Astrocyte (in vitro differentiated cells and primary cell): ENCODE measurements at regions not wholly inside any gene's neighbourhood (a gene's known extent, or its start where the extent isn't known, plus 50 kb on each side); places are given as distances from the start of the nearest gene placed in this dataset.

Experiments used
- DNase-seq: peaks from one replicate; pipeline ENCODE4 v3.0.0-alpha.2; 2010; ENCODE audit warnings: low read depth
- FAIRE-seq: peaks from 2 replicates; lab custom pipeline; 2011; peaks lifted over from hg19 to GRCh38; lab: Jason Lieb, UNC
- H2AFZ ChIP-seq: 2 replicates; pipeline ENCODE4 v1.6.0; 2012; ENCODE audit warnings: low read depth, low read length, inconsistent platforms
- H3K27ac ChIP-seq: 2 replicates; pipeline ENCODE4 v1.5.1; 2011; ENCODE audit warnings: low read depth, low read length, inconsistent platforms
- H3K27me3 ChIP-seq: 2 replicates; pipeline ENCODE4 v1.6.0; 2011; ENCODE audit warnings: low read length, inconsistent platforms; ENCODE audit not compliant: insufficient read depth
- H3K36me3 ChIP-seq: 2 replicates; pipeline ENCODE4 v1.5.1; 2011; ENCODE audit warnings: low read length, inconsistent platforms; ENCODE audit not compliant: insufficient read depth
- H3K4me1 ChIP-seq: 2 replicates; pipeline ENCODE4 v1.5.1; 2011; ENCODE audit warnings: low read length, inconsistent platforms; ENCODE audit not compliant: insufficient read depth
- H3K4me2 ChIP-seq: 2 replicates; pipeline ENCODE4 v1.6.0; 2012; ENCODE audit warnings: low read length, inconsistent platforms
- H3K4me3 ChIP-seq: 2 replicates; pipeline ENCODE4 v1.5.1; 2011; ENCODE audit warnings: low read depth, mild to moderate bottlenecking, low read length, inconsistent platforms; ENCODE audit not compliant: insufficient read depth
- H3K79me2 ChIP-seq: 2 replicates; pipeline ENCODE4 v1.6.0; 2012; ENCODE audit warnings: mild to moderate bottlenecking, low read length, inconsistent platforms; ENCODE audit not compliant: insufficient read depth
- H3K9ac ChIP-seq: 2 replicates; pipeline ENCODE4 v1.6.0; 2012; ENCODE audit warnings: mild to moderate bottlenecking, low read length, inconsistent platforms
- H3K9me3 ChIP-seq: 2 replicates; pipeline ENCODE4 v1.5.1; 2012; ENCODE audit warnings: low read depth, mild to moderate bottlenecking, low read length, inconsistent platforms; ENCODE audit not compliant: insufficient read depth
- H4K20me1 ChIP-seq: 2 replicates; pipeline ENCODE4 v1.6.0; 2012; ENCODE audit warnings: low read length, inconsistent platforms; ENCODE audit not compliant: insufficient read depth
- H3K27ac Mint-ChIP-seq: one replicate; pipeline ENCODE4 v1.8.0; 2021; ENCODE audit warnings: mild to moderate bottlenecking, mixed read lengths; ENCODE audit not compliant: unreplicated experiment
- H3K27me3 Mint-ChIP-seq: one replicate; pipeline ENCODE4 v1.8.0; 2021; ENCODE audit warnings: low read depth, mixed read lengths; ENCODE audit not compliant: unreplicated experiment
- H3K36me3 Mint-ChIP-seq: one replicate; pipeline ENCODE4 v1.8.0; 2021; ENCODE audit warnings: low read depth, mixed read lengths; ENCODE audit not compliant: unreplicated experiment
- H3K4me1 Mint-ChIP-seq: one replicate; pipeline ENCODE4 v1.8.0; 2021; ENCODE audit warnings: low read depth, mixed read lengths; ENCODE audit not compliant: unreplicated experiment
- H3K4me3 Mint-ChIP-seq: one replicate; pipeline ENCODE4 v1.8.0; 2021; ENCODE audit warnings: mild to moderate bottlenecking, moderate library complexity, mixed read lengths; ENCODE audit not compliant: unreplicated experiment
- H3K9me3 Mint-ChIP-seq: one replicate; pipeline ENCODE4 v1.8.0; 2021; ENCODE audit warnings: mild to moderate bottlenecking, mixed read lengths; ENCODE audit not compliant: unreplicated experiment
- EZH2 ChIP-seq: IDR thresholded peaks from 2 replicates; pipeline ENCODE4 v1.6.1; 2012; ENCODE audit warnings: mild to moderate bottlenecking, low read length, inconsistent platforms; ENCODE audit not compliant: insufficient read depth
- TF ChIP-seq, protein P1 (sequence below): IDR thresholded peaks from 2 replicates; pipeline ENCODE4 v1.5.1; 2011; ENCODE audit warnings: low read depth, mild to moderate bottlenecking, inconsistent platforms, low read length, moderate library complexity; ENCODE audit not compliant: insufficient read depth

DNA sequence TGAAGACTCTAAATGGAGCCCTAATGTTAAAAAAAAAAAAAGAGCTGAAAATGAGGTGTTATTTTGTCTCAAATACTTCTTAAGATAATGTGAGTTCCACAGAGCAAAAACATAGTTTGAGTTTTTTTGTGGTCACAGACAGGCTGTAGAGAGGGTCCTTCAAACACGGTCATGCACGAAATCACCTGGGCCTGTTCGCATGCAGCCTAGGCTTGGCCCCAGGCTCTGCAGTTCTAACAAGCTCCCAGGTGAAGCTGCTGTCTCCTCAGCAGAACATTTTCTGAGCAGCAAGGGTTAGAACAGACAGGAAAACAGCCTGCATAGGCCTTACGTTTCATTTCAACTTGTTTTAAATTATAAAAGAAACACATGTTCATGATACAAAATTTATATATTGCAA, 65.4 kb upstream of the TBPL2 start:
- no peak overlapping the region for H3K27ac ChIP-seq
- TF ChIP-seq, protein P1, sequence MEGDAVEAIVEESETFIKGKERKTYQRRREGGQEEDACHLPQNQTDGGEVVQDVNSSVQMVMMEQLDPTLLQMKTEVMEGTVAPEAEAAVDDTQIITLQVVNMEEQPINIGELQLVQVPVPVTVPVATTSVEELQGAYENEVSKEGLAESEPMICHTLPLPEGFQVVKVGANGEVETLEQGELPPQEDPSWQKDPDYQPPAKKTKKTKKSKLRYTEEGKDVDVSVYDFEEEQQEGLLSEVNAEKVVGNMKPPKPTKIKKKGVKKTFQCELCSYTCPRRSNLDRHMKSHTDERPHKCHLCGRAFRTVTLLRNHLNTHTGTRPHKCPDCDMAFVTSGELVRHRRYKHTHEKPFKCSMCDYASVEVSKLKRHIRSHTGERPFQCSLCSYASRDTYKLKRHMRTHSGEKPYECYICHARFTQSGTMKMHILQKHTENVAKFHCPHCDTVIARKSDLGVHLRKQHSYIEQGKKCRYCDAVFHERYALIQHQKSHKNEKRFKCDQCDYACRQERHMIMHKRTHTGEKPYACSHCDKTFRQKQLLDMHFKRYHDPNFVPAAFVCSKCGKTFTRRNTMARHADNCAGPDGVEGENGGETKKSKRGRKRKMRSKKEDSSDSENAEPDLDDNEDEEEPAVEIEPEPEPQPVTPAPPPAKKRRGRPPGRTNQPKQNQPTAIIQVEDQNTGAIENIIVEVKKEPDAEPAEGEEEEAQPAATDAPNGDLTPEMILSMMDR = no peak
- TF ChIP-seq EZH2 = no peak
- no peaks in the 10 kb centered on the region for H3K27me3 ChIP-seq
- H3K36me3 ChIP-seq = no peaks in the 10 kb centered on the region
- H3K4me1 ChIP-seq = no peaks in the 10 kb centered on the region
- no peak overlapping the region for H3K4me2 ChIP-seq
- no peak overlapping the region for H2AFZ ChIP-seq
- no peaks in the 10 kb centered on the region for H3K9me3 ChIP-seq
- H3K27me3 Mint-ChIP-seq = no peaks in the 10 kb centered on the region
- H4K20me1 ChIP-seq = no peaks in the 10 kb centered on the region
- no peaks in the 10 kb centered on the region for H3K36me3 Mint-ChIP-seq
- no peak overlapping the region for H3K27ac Mint-ChIP-seq
- H3K4me1 Mint-ChIP-seq = no peaks in the 10 kb centered on the region
- no peaks in the 10 kb centered on the region for H3K79me2 ChIP-seq
- H3K4me3 ChIP-seq = no peak overlapping the region
- peaks cover 1% of the 10 kb centered on the region for H3K9me3 Mint-ChIP-seq
- no peak overlapping the region for H3K4me3 Mint-ChIP-seq
- FAIRE-seq = no peak
- no peak overlapping the region for H3K9ac ChIP-seq
- DNase-seq = no peak

DNA sequence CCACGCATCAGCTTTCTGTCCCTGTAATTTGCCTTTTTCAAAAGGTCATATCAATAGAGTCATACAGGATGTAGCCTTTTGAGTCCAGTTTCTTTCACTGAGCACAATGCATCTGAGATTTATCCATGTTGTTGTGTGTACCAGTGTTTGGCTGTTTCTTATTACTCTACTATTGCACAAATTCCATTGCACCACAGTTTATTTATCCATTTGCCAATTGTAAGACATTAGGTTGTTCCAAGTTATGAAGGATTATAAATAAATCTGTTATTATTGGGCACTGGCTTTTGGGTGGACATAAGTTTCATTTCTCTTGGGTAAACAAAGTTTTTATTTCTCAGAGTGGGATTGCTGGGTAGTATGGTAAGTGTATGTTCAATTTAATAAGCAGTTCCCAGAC, 68.3 kb upstream of the TBPL2 start:
- H3K4me3 ChIP-seq = no peak overlapping the region
- Mint-ChIP-seq H3K4me3 (no peak overlapping the region), H3K27me3 (no peaks in the 10 kb centered on the region), H3K9me3 (peaks cover 3% of the 10 kb centered on the region), H3K36me3 (no peaks in the 10 kb centered on the region), H3K27ac (no peak overlapping the region), H3K4me1 (no peaks in the 10 kb centered on the region)
- no peaks in the 10 kb centered on the region for H4K20me1 ChIP-seq
- FAIRE-seq (no peak), DNase-seq (no peak)
- no peaks in the 10 kb centered on the region for H3K36me3 ChIP-seq
- H2AFZ ChIP-seq = no peak overlapping the region
- no peaks in the 10 kb centered on the region for H3K27me3 ChIP-seq
- TF ChIP-seq, protein P1 = no peak
- TF ChIP-seq EZH2 = no peak
- H3K79me2 ChIP-seq = no peaks in the 10 kb centered on the region
- H3K27ac ChIP-seq = no peak overlapping the region
- no peak overlapping the region for H3K9ac ChIP-seq
- no peak overlapping the region for H3K4me2 ChIP-seq
- H3K4me1 ChIP-seq = peaks cover 3% of the 10 kb centered on the region
- no peaks in the 10 kb centered on the region for H3K9me3 ChIP-seq

DNA sequence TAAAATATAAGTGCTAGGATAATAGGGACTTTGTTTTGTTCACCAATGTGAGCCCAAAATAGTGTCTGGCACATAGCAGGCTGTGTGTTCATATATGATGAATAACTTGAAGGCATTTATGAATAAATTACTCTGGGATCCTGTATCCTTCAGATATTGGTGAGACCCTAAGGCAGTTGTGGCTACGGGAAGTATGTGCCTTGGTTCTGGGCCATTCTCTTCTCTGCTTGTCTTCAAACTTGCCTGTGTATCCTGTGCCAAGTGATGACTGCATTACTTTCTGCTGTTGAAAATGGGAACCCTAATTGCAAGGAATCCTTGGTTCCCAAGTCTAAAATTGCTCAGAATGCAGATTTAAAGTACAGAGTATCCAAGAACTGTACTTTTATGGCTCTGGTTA, 67.6 kb upstream of the KTN1 start:
- Histone ChIP-seq H3K27me3 (no peaks in the 10 kb centered on the region), H4K20me1 (no peaks in the 10 kb centered on the region), H3K79me2 (no peaks in the 10 kb centered on the region), H3K9ac (no peak overlapping the region), H3K4me2 (no peak overlapping the region), H3K36me3 (no peaks in the 10 kb centered on the region), H3K9me3 (no peaks in the 10 kb centered on the region), H3K27ac (no peak overlapping the region), H3K4me1 (peaks cover 16% of the 10 kb centered on the region), H2AFZ (no peak overlapping the region), H3K4me3 (no peak overlapping the region)
- Mint-ChIP-seq H3K4me3 (no peak overlapping the region), H3K4me1 (peaks cover 6% of the 10 kb centered on the region), H3K9me3 (peaks cover 3% of the 10 kb centered on the region), H3K27ac (no peak overlapping the region), H3K36me3 (no peaks in the 10 kb centered on the region), H3K27me3 (no peaks in the 10 kb centered on the region)
- TF ChIP-seq EZH2 = no peak
- DNase-seq (peak; percentile 80), FAIRE-seq (no peak)
